Activated CD4-positive, alpha-beta memory T cell treated with anti-CD3 and anti-CD28 coated beads for 36 hours (primary cell): ENCODE measurements at regions not wholly inside any gene's neighbourhood (a gene's known extent, or its start where the extent isn't known, plus 50 kb on each side); places are given as distances from the start of the nearest gene placed in this dataset.
A peak's percentile ranks its signal among the peaks of the same experiment; 100 is the strongest.
"Not testable (repeated sequence)": the region's sequence is repeated elsewhere in the genome, so short reads cannot be mapped to it uniquely, and the experiment has no call there.

ENCODE experiments used
- CTCF ChIA-PET: fragments of 350-600 bp; sonication (Branson Sonifier 250); formaldehyde crosslinking; loops from one replicate; lab custom pipeline; 2021; ENCODE audit warnings: antibody characterized with exemption, inconsistent platforms; lab: Charles Lee
- POLR2A ChIA-PET: fragments of 350-600 bp; sonication (Branson Sonifier 250); formaldehyde crosslinking; loops from one replicate; lab custom pipeline; 2021; ENCODE audit warnings: antibody characterized with exemption; lab: Charles Lee
- DNase-seq: peaks from one replicate; pipeline ENCODE4 v3.0.0-alpha.2; 2020
- H3K27ac Mint-ChIP-seq: one replicate; pipeline ENCODE4 v1.8.0; 2021; ENCODE audit warnings: mixed read lengths
- H3K27me3 Mint-ChIP-seq: one replicate; pipeline ENCODE4 v1.8.0; 2021; ENCODE audit warnings: mixed read lengths
- H3K36me3 Mint-ChIP-seq: one replicate; pipeline ENCODE4 v1.8.0; 2021; ENCODE audit warnings: mixed read lengths
- H3K4me1 Mint-ChIP-seq: one replicate; pipeline ENCODE4 v1.8.0; 2021; ENCODE audit warnings: low read depth, mixed read lengths
- H3K4me3 Mint-ChIP-seq: one replicate; pipeline ENCODE4 v1.8.0; 2021; ENCODE audit warnings: mild to moderate bottlenecking, mixed read lengths
- H3K9me3 Mint-ChIP-seq: one replicate; pipeline ENCODE4 v1.8.0; 2021; ENCODE audit warnings: mixed read lengths
- intact Hi-C: fragments of 100-400 bp; cut with micrococcal nuclease; formaldehyde crosslinking; loops from one replicate; pipeline ENCODE4 v1.15.1; 2023

- Mint-ChIP-seq H3K9me3 (no peaks in the 10 kb centered on the region), H3K4me3 (no peak overlapping the region), H3K27me3 (peaks cover 2% of the 10 kb centered on the region), H3K27ac (no peak overlapping the region), H3K36me3 (peaks cover 1% of the 10 kb centered on the region), H3K4me1 (no peaks in the 10 kb centered on the region)
- POLR2A ChIA-PET, result no interaction called here
- DNase-seq, result no peak
- intact Hi-C loops, result no loop called here
- CTCF ChIA-PET, result no interaction called here
These were observed 52.7 kb upstream of the CRIM1 start for GRCh38 chr2:36302911-36303310.

- Mint-ChIP-seq H3K4me1 (no peaks in the 10 kb centered on the region), H3K27me3 (peaks cover 2% of the 10 kb centered on the region), H3K27ac (no peak overlapping the region), H3K36me3 (peaks cover 1% of the 10 kb centered on the region), H3K9me3 (no peaks in the 10 kb centered on the region), H3K4me3 (no peak overlapping the region)
- ChIA-PET POLR2A (no interaction called here), CTCF (no interaction called here)
- intact Hi-C loops, result no loop called here
- no peak for DNase-seq
These were observed 53.7 kb upstream of the CRIM1 start for GRCh38 chr2:36301843-36302242.

- no peak for DNase-seq
- intact Hi-C loops, result no loop called here
- no peak overlapping the region for H3K4me3 Mint-ChIP-seq
- peaks cover 2% of the 10 kb centered on the region for H3K27me3 Mint-ChIP-seq
- no peaks in the 10 kb centered on the region for H3K9me3 Mint-ChIP-seq
- peaks cover 1% of the 10 kb centered on the region for H3K36me3 Mint-ChIP-seq
- ChIA-PET POLR2A (no interaction called here), CTCF (no interaction called here)
- no peaks in the 10 kb centered on the region for H3K4me1 Mint-ChIP-seq
- no peak overlapping the region for H3K27ac Mint-ChIP-seq
These were observed 54.9 kb upstream of the CRIM1 start for GRCh38 chr2:36300697-36301096.

- Mint-ChIP-seq H3K9me3 (no peaks in the 10 kb centered on the region), H3K4me3 (no peak overlapping the region), H3K36me3 (no peaks in the 10 kb centered on the region), H3K27me3 (no peaks in the 10 kb centered on the region), H3K27ac (no peak overlapping the region), H3K4me1 (peaks cover 2% of the 10 kb centered on the region)
- no peak for DNase-seq
- intact Hi-C loops, result no loop called here
- ChIA-PET CTCF (no interaction called here), POLR2A (no interaction called here)
These were observed 58.8 kb upstream of the CRIM1 start for GRCh38 chr2:36296798-36297197.

- H3K4me3 Mint-ChIP-seq, result no peak overlapping the region
- H3K27me3 Mint-ChIP-seq, result no peaks in the 10 kb centered on the region
These were observed 61.3 kb upstream of the CRIM1 start for GRCh38 chr2:36294316-36294721.

GRCh38 chr2:36290306-36290856, 65.2 kb upstream of the CRIM1 start:
- Mint-ChIP-seq H3K4me1 (peaks cover 9% of the 10 kb centered on the region), H3K9me3 (no peaks in the 10 kb centered on the region), H3K27ac (no peak overlapping the region), H3K27me3 (peaks cover 1% of the 10 kb centered on the region), H3K4me3 (no peak overlapping the region), H3K36me3 (no peaks in the 10 kb centered on the region)
- intact Hi-C loops, result loop anchor here (1.0 kb wide), 1 partner anchor 22 kb away; no protein-coding TSS in a partner anchor
- POLR2A ChIA-PET, result no interaction called here
- DNase-seq, result no peak
- CTCF ChIA-PET, result interaction anchor here (0.9 kb wide), 1 partner anchor 44 kb away, joined by 3 read pairs; no protein-coding TSS in a partner anchor

More at GRCh38 chr2:36294316-36294721, 61.3 kb upstream of the CRIM1 start:
- H3K27ac Mint-ChIP-seq, result no peak overlapping the region
- ChIA-PET POLR2A (interaction anchor here (1.2 kb wide), 1 partner anchor 17 kb away, joined by 4 read pairs; no protein-coding TSS in a partner anchor), CTCF (interaction anchor here (0.6 kb wide), 1 partner anchor 703 kb away, joined by 3 read pairs; no protein-coding TSS in a partner anchor)
- peak; percentile 55 for DNase-seq
- no peaks in the 10 kb centered on the region for H3K9me3 Mint-ChIP-seq
- H3K4me1 Mint-ChIP-seq, result peaks cover 2% of the 10 kb centered on the region
- H3K36me3 Mint-ChIP-seq, result no peaks in the 10 kb centered on the region
- intact Hi-C loops, result loop anchor here (1.0 kb wide), 1 partner anchor 48 kb away; no protein-coding TSS in a partner anchor

- Mint-ChIP-seq H3K4me3 (no peak overlapping the region), H3K36me3 (no peaks in the 10 kb centered on the region), H3K27me3 (peaks cover 1% of the 10 kb centered on the region), H3K9me3 (no peaks in the 10 kb centered on the region), H3K4me1 (peaks cover 9% of the 10 kb centered on the region), H3K27ac (no peak overlapping the region)
- intact Hi-C loops, result loop anchor here (1.0 to 2.0 kb wide), 2 partner anchors 23 to 43 kb away; no protein-coding TSS in a partner anchor
- no peak for DNase-seq
- CTCF ChIA-PET, result no interaction called here
- POLR2A ChIA-PET, result no interaction called here
These were observed 65.8 kb upstream of the CRIM1 start for GRCh38 chr2:36289731-36290130.

GRCh38 chr2:36287363-36288275, 68.0 kb upstream of the CRIM1 start:
- intact Hi-C loops, result loop anchor here (1.0 to 2.0 kb wide), 2 partner anchors 10 to 41 kb away; no protein-coding TSS in a partner anchor
- Mint-ChIP-seq H3K9me3 (no peaks in the 10 kb centered on the region), H3K4me3 (no peak overlapping the region), H3K27ac (no peak overlapping the region), H3K27me3 (peaks cover 1% of the 10 kb centered on the region), H3K36me3 (no peaks in the 10 kb centered on the region), H3K4me1 (peaks cover 8% of the 10 kb centered on the region)
- ChIA-PET POLR2A (no interaction called here), CTCF (no interaction called here)
- DNase-seq, result peak; percentile 47

- H3K36me3 Mint-ChIP-seq, H3K27me3 Mint-ChIP-seq, CTCF ChIA-PET, H3K27ac Mint-ChIP-seq, POLR2A ChIA-PET, intact Hi-C loops, H3K4me3 Mint-ChIP-seq, H3K4me1 Mint-ChIP-seq, DNase-seq: not testable (repeated sequence)
- H3K9me3 Mint-ChIP-seq, result peaks cover 19% of the 10 kb centered on the region
These were observed 76.1 kb upstream of the CRIM1 start for GRCh38 chr2:36279506-36279905.

GRCh38 chr2:36277881-36278523, 77.6 kb upstream of the CRIM1 start:
- H3K9me3 Mint-ChIP-seq, result peaks cover 19% of the 10 kb centered on the region
- intact Hi-C loops, result loop anchor here (1.0 kb wide), 3 partner anchors 10 to 32 kb away; no protein-coding TSS in a partner anchor
- H3K27me3 Mint-ChIP-seq, result no peaks in the 10 kb centered on the region
- H3K4me3 Mint-ChIP-seq, result no peak overlapping the region
- peaks cover 3% of the 10 kb centered on the region for H3K4me1 Mint-ChIP-seq
- no peak for DNase-seq
- ChIA-PET CTCF (no interaction called here), POLR2A (interaction anchor here (1.2 kb wide), 1 partner anchor 11 kb away, joined by 3 read pairs; no protein-coding TSS in a partner anchor)
- H3K27ac Mint-ChIP-seq, result no peak overlapping the region
- H3K36me3 Mint-ChIP-seq, result peaks cover 5% of the 10 kb centered on the region

GRCh38 chr2:36277146-36277808, 78.3 kb upstream of the CRIM1 start:
- H3K4me3 Mint-ChIP-seq, result no peak overlapping the region
- CTCF ChIA-PET, result no interaction called here
- peaks cover 19% of the 10 kb centered on the region for H3K9me3 Mint-ChIP-seq
- peaks cover 5% of the 10 kb centered on the region for H3K36me3 Mint-ChIP-seq
- no peaks in the 10 kb centered on the region for H3K27me3 Mint-ChIP-seq
- H3K27ac Mint-ChIP-seq, result no peak overlapping the region
- H3K4me1 Mint-ChIP-seq, result peaks cover 3% of the 10 kb centered on the region
- intact Hi-C loops, result loop anchor here (1.0 kb wide), 3 partner anchors 11 to 33 kb away; no protein-coding TSS in a partner anchor
- peak; percentile 57 for DNase-seq
- POLR2A ChIA-PET, result interaction anchor here (1.2 kb wide), 1 partner anchor 12 kb away, joined by 3 read pairs; no protein-coding TSS in a partner anchor
